Lower leg skin (tissue), 3 donors: ENCODE measurements at regions not wholly inside any gene's neighbourhood (a gene's known extent, or its start where the extent isn't known, plus 50 kb on each side); places are given as distances from the start of the nearest gene placed in this dataset.

Experiments used
- POLR2A ChIP-seq, 2 donors: fragments of 450-650 bp; IDR thresholded peaks; one replicate each; pipeline ENCODE4 v1.6.1; 2016 to 2017; ENCODE audit warnings: antibody characterized with exemption in 2 of 2, mild to moderate bottlenecking in 1 of 2, moderate library complexity in 1 of 2
- TF ChIP-seq, protein P1 (sequence below), 3 donors: fragments of 450-650 bp; IDR thresholded peaks; one replicate each; pipeline ENCODE4 v1.5.1; 2016; ENCODE audit warnings: antibody characterized with exemption in 3 of 3, mild to moderate bottlenecking in 3 of 3, moderate library complexity in 2 of 3

DNA sequence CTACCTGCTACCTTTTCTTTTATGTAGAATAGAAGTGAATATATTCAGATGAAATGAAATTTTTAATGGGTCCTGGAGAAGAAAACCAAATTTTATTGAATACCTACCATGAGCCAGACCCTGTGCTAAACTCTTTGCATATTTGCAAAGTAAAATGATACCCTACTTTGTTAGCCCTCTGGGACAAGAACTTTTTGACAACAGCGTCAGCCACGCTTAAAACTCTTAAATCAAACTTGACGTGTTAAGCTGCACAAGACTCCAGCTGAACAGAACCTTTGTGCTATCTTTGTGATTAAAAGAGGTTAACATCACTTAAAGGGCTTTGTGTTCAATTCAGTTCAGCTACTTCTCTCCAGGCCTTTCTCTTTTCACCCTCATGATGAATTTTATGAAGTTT lies 316.5 kb downstream of the MEX3B start:
- TF ChIP-seq, protein P1, sequence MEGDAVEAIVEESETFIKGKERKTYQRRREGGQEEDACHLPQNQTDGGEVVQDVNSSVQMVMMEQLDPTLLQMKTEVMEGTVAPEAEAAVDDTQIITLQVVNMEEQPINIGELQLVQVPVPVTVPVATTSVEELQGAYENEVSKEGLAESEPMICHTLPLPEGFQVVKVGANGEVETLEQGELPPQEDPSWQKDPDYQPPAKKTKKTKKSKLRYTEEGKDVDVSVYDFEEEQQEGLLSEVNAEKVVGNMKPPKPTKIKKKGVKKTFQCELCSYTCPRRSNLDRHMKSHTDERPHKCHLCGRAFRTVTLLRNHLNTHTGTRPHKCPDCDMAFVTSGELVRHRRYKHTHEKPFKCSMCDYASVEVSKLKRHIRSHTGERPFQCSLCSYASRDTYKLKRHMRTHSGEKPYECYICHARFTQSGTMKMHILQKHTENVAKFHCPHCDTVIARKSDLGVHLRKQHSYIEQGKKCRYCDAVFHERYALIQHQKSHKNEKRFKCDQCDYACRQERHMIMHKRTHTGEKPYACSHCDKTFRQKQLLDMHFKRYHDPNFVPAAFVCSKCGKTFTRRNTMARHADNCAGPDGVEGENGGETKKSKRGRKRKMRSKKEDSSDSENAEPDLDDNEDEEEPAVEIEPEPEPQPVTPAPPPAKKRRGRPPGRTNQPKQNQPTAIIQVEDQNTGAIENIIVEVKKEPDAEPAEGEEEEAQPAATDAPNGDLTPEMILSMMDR (IDR thresholded peaks at IDR 0.05), result no peak
- no peak for TF ChIP-seq POLR2A (IDR thresholded peaks at IDR 0.05)
